Fibroblast of lung (primary cell): ENCODE measurements at regions not wholly inside any gene's neighbourhood (a gene's known extent, or its start where the extent isn't known, plus 50 kb on each side); places are given as distances from the start of the nearest gene placed in this dataset.

Experiments
- DNase-seq, 2 donors: peaks; one replicate each; pipeline versions ENCODE4 v3.0.0 to v3.0.0-alpha.2; 2010; ENCODE audit warnings: low read depth in 2 of 2
- H2AFZ ChIP-seq: 2 replicates; pipeline ENCODE4 v1.5.1; 2012; ENCODE audit warnings: low read length, control low read depth, inconsistent platforms
- H3K27ac ChIP-seq: 2 replicates; pipeline ENCODE4 v1.5.1; 2011; ENCODE audit warnings: low read length, control low read depth; ENCODE audit not compliant: insufficient read depth
- H3K27me3 ChIP-seq: 2 replicates; pipeline ENCODE4 v1.5.1; 2011; ENCODE audit warnings: mild to moderate bottlenecking, low read length; ENCODE audit not compliant: control insufficient read depth, insufficient read depth
- H3K36me3 ChIP-seq: 2 replicates; pipeline ENCODE4 v1.5.1; 2011; ENCODE audit warnings: low read length; ENCODE audit not compliant: control insufficient read depth, insufficient read depth
- H3K4me1 ChIP-seq: 2 replicates; pipeline ENCODE4 v1.5.1; 2011; ENCODE audit warnings: low read length; ENCODE audit not compliant: control insufficient read depth, insufficient read depth; ENCODE audit errors: extremely low read depth
- H3K4me2 ChIP-seq: 2 replicates; pipeline ENCODE4 v1.5.1; 2011; ENCODE audit warnings: low read length, control low read depth; ENCODE audit not compliant: insufficient read depth; ENCODE audit errors: extremely low read depth
- H3K4me3 ChIP-seq, 4 experiments: fragments of 200-600 bp in 1 of 4; sonication (generic) in 1 of 4; replicated peaks in 1 of 4; 2 replicates each; pipeline ENCODE4 v1.5.1; 2011 to 2016; ENCODE audit warnings: low read length in 4 of 4, low read depth in 3 of 4, mild to moderate bottlenecking in 3 of 4, control low read depth in 2 of 4, inconsistent platforms in 1 of 4, mixed read lengths in 1 of 4; ENCODE audit not compliant: insufficient read depth in 1 of 4; ENCODE audit errors: control extremely low read depth in 1 of 4
- H3K79me2 ChIP-seq: 2 replicates; pipeline ENCODE4 v1.5.1; 2012; ENCODE audit warnings: mild to moderate bottlenecking, low read length, inconsistent platforms; ENCODE audit not compliant: control insufficient read depth, insufficient read depth
- H3K9ac ChIP-seq: 2 replicates; pipeline ENCODE4 v1.5.1; 2011; ENCODE audit warnings: mild to moderate bottlenecking, low read length, control low read depth; ENCODE audit not compliant: insufficient read depth
- H3K9me3 ChIP-seq: 2 replicates; pipeline ENCODE4 v1.5.1; 2012; ENCODE audit warnings: low read depth, low read length; ENCODE audit not compliant: control insufficient read depth, insufficient read depth
- H4K20me1 ChIP-seq: 2 replicates; pipeline ENCODE4 v1.5.1; 2011; ENCODE audit warnings: low read length; ENCODE audit not compliant: control insufficient read depth, insufficient read depth; ENCODE audit errors: extremely low read depth
- EZH2 ChIP-seq: IDR thresholded peaks from 2 replicates; pipeline ENCODE4 v1.5.1; 2012; ENCODE audit warnings: low read length, control low read depth, mild to moderate bottlenecking; ENCODE audit errors: missing control alignments
- TF ChIP-seq, protein P1 (sequence below), 2 donors: IDR thresholded peaks in 1 of 2; conservative IDR thresholded peaks in 1 of 2; 1 replicate in 1 of 2; 2 replicates in 1 of 2; pipeline ENCODE4 v1.5.1; 2011 to 2012; ENCODE audit warnings: low read length in 2 of 2, control low read depth in 1 of 2, inconsistent platforms in 1 of 2, low read depth in 1 of 2, mild to moderate bottlenecking in 1 of 2

DNA sequence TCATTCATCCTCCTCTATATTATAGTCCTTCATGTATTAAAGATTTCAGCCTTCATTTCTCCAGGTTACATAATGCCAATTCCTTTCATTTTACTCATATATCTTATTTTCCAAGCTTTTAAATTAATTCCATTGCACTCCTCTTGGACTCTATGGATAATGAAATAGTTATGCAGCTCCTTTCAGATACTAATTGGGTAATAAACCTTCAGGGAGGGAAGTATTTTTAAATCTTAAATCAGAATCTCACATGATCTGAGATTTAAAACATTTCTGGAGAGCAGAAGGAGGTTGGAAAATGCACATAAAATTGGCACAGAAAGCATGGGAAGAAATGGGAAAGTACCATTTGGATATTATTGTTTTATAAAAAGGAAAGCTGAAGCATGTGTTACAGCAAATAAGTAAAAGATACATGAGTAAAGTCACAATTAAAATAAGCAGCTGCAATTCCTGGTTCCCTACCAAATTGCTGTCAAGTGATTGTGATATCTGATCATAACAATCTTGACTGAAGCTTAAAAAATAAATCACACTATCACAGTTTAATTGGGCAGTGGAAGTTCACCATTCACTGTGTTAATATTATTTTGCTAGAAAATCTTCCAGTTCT, 257.9 kb upstream of the NREP start:
- no peak overlapping the region for H3K27ac ChIP-seq
- H3K4me3 ChIP-seq, result no peak overlapping the region
- TF ChIP-seq, protein P1, sequence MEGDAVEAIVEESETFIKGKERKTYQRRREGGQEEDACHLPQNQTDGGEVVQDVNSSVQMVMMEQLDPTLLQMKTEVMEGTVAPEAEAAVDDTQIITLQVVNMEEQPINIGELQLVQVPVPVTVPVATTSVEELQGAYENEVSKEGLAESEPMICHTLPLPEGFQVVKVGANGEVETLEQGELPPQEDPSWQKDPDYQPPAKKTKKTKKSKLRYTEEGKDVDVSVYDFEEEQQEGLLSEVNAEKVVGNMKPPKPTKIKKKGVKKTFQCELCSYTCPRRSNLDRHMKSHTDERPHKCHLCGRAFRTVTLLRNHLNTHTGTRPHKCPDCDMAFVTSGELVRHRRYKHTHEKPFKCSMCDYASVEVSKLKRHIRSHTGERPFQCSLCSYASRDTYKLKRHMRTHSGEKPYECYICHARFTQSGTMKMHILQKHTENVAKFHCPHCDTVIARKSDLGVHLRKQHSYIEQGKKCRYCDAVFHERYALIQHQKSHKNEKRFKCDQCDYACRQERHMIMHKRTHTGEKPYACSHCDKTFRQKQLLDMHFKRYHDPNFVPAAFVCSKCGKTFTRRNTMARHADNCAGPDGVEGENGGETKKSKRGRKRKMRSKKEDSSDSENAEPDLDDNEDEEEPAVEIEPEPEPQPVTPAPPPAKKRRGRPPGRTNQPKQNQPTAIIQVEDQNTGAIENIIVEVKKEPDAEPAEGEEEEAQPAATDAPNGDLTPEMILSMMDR (conservative IDR thresholded peaks at IDR 0.05 in 1 of 2, IDR thresholded peaks at IDR 0.05 in 1 of 2; ENCODE audit: low read depth in 1 of 2, low read length in 2 of 2), result no peak
- TF ChIP-seq EZH2, result no peak
- no peak overlapping the region for H3K9ac ChIP-seq
- H2AFZ ChIP-seq, result no peak overlapping the region
- H3K27me3 ChIP-seq, result no peaks in the 10 kb centered on the region
- H3K9me3 ChIP-seq, result no peaks in the 10 kb centered on the region
- no peaks in the 10 kb centered on the region for H4K20me1 ChIP-seq
- no peak for DNase-seq
- no peaks in the 10 kb centered on the region for H3K36me3 ChIP-seq
- no peaks in the 10 kb centered on the region for H3K4me1 ChIP-seq
- no peak overlapping the region for H3K4me2 ChIP-seq
- H3K79me2 ChIP-seq, result no peaks in the 10 kb centered on the region

DNA sequence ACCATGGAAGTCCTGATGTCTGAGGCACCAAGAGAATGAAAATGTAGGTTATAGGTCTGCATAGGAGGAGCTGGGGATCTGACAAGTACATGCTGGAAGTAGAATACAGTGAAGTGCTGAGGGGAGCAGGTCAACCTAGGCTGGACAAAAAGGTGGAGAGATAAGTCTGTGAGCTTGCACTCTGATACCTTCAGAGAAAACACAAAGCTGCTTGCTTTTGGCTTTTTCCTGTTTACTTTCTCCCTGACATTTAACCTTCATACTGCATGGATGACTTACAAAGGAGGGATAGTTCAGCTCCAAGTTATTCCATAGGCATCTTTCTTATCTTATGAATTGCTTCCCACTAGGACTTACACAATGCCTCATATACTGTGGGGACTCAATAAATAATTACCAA, 256.7 kb upstream of the NREP start:
- no peak overlapping the region for H3K9ac ChIP-seq
- H3K27me3 ChIP-seq, result no peaks in the 10 kb centered on the region
- H3K27ac ChIP-seq, result no peak overlapping the region
- H2AFZ ChIP-seq, result no peak overlapping the region
- H3K79me2 ChIP-seq, result no peaks in the 10 kb centered on the region
- H3K4me1 ChIP-seq, result no peaks in the 10 kb centered on the region
- H4K20me1 ChIP-seq, result no peaks in the 10 kb centered on the region
- no peaks in the 10 kb centered on the region for H3K36me3 ChIP-seq
- no peak overlapping the region for H3K4me3 ChIP-seq
- DNase-seq, result no peak
- no peak overlapping the region for H3K4me2 ChIP-seq
- no peak for TF ChIP-seq EZH2
- TF ChIP-seq, protein P1 (conservative IDR thresholded peaks at IDR 0.05 in 1 of 2, IDR thresholded peaks at IDR 0.05 in 1 of 2; ENCODE audit: low read depth in 1 of 2, low read length in 2 of 2), result no peak
- no peaks in the 10 kb centered on the region for H3K9me3 ChIP-seq

DNA sequence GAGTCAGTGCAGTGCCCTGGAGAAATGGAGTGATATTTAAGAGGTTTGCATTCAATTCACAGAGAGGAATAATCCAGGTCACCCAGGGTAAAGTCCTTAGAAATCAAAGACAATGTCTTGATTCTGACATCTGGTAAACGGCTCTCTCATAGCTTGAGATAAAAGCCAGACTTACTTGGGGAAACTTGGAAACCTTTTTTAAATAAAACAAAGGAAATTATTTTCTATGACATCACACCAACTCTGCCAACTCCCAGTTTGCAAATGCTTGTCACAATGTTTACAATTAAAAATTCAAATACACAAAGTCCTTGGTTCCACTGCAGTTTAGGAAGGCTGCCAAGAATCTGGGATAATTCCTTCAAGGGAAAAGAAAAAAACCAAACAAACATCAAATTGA, 255.1 kb upstream of the NREP start:
- no peak overlapping the region for H3K4me3 ChIP-seq
- no peak overlapping the region for H3K9ac ChIP-seq
- no peak overlapping the region for H3K4me2 ChIP-seq
- no peaks in the 10 kb centered on the region for H3K79me2 ChIP-seq
- H3K27me3 ChIP-seq, result no peaks in the 10 kb centered on the region
- H3K36me3 ChIP-seq, result no peaks in the 10 kb centered on the region
- H3K27ac ChIP-seq, result no peak overlapping the region
- TF ChIP-seq, protein P1 (conservative IDR thresholded peaks at IDR 0.05 in 1 of 2, IDR thresholded peaks at IDR 0.05 in 1 of 2; ENCODE audit: low read depth in 1 of 2, low read length in 2 of 2), result no peak
- no peak for TF ChIP-seq EZH2
- H4K20me1 ChIP-seq, result no peaks in the 10 kb centered on the region
- H3K4me1 ChIP-seq, result no peaks in the 10 kb centered on the region
- H3K9me3 ChIP-seq, result no peaks in the 10 kb centered on the region
- DNase-seq, result peak; percentile 59 to 69
- no peak overlapping the region for H2AFZ ChIP-seq
